GM19372 (cell line): ENCODE measurements at regions not wholly inside any gene's neighbourhood (a gene's known extent, or its start where the extent isn't known, plus 50 kb on each side); places are given as distances from the start of the nearest gene placed in this dataset.
"Not testable (repeated sequence)": the region's sequence is repeated elsewhere in the genome, so short reads cannot be mapped to it uniquely, and the experiment has no call there.

Experiments
- ATAC-seq: cut with Tn5 transposase; IDR thresholded peaks from one replicate; pipeline ENCODE4 v1.9.1; 2021; ENCODE audit warnings: mild to moderate bottlenecking, low read depth, moderate library complexity; ENCODE audit not compliant: unreplicated experiment

- no peak for ATAC-seq
Measured at GRCh38 chr2:41207578-41207977, 755.7 kb upstream of the SLC8A1 start.

GRCh38 chr2:41210030-41210429 lies 758.1 kb upstream of the SLC8A1 start:
- not testable (repeated sequence) for ATAC-seq

GRCh38 chr2:41216978-41217377 lies 765.1 kb upstream of the SLC8A1 start:
- no peak for ATAC-seq

GRCh38 chr2:41222593-41222992 lies 770.7 kb upstream of the SLC8A1 start:
- no peak for ATAC-seq

- ATAC-seq, result no peak
Measured at GRCh38 chr2:41234093-41234492, 782.2 kb upstream of the SLC8A1 start.

GRCh38 chr2:41241325-41242000 lies 789.6 kb upstream of the SLC8A1 start:
- ATAC-seq, result no peak

GRCh38 chr2:41242001-41242331 lies 790.1 kb upstream of the SLC8A1 start:
- no peak for ATAC-seq

- ATAC-seq, result no peak
Measured at GRCh38 chr2:41267929-41268659, 779.7 kb upstream of the PKDCC start.

- ATAC-seq, result no peak
Measured at GRCh38 chr2:41283079-41283775, 764.6 kb upstream of the PKDCC start.

GRCh38 chr2:41293491-41293890 lies 754.3 kb upstream of the PKDCC start:
- ATAC-seq, result no peak

- no peak for ATAC-seq
Measured at GRCh38 chr2:41294331-41294730, 753.5 kb upstream of the PKDCC start.

GRCh38 chr2:41313082-41313481 lies 734.7 kb upstream of the PKDCC start:
- ATAC-seq, result no peak

- ATAC-seq, result no peak
Measured at GRCh38 chr2:41314511-41315070, 733.2 kb upstream of the PKDCC start.

GRCh38 chr2:41319437-41319836 lies 728.4 kb upstream of the PKDCC start:
- ATAC-seq, result no peak

- no peak for ATAC-seq
Measured at GRCh38 chr2:41320491-41320890, 727.3 kb upstream of the PKDCC start.

GRCh38 chr2:41321351-41321750 lies 726.5 kb upstream of the PKDCC start:
- ATAC-seq, result no peak

GRCh38 chr2:41326851-41327250 lies 721.0 kb upstream of the PKDCC start:
- no peak for ATAC-seq

- no peak for ATAC-seq
Measured at GRCh38 chr2:41329040-41329439, 718.8 kb upstream of the PKDCC start.

GRCh38 chr2:41334159-41334558 lies 713.7 kb upstream of the PKDCC start:
- ATAC-seq, result no peak

GRCh38 chr2:41335573-41335972 lies 712.2 kb upstream of the PKDCC start:
- not testable (repeated sequence) for ATAC-seq

GRCh38 chr2:41337956-41338355 lies 709.9 kb upstream of the PKDCC start:
- no peak for ATAC-seq
